Midbrain (tissue), 1 donor: ENCODE measurements at regions not wholly inside any gene's neighbourhood (a gene's known extent, or its start where the extent isn't known, plus 50 kb on each side); places are given as distances from the start of the nearest gene placed in this dataset.

Experiments
- DNase-seq: peaks from one replicate; lab custom pipeline; 2025; lab: John Stamatoyannopoulos, UW

- DNase-seq, result no peak
Measured at GRCh38 chr16:35170610-35171009, 1711.2 kb downstream of the TP53TG3F start.

GRCh38 chr16:35171106-35171505, 1711.7 kb downstream of the TP53TG3F start:
- DNase-seq, result no peak

GRCh38 chr16:35173295-35173694, 1713.9 kb downstream of the TP53TG3F start:
- no peak for DNase-seq

- no peak for DNase-seq
Measured at GRCh38 chr16:35174016-35174415, 1714.6 kb downstream of the TP53TG3F start.

GRCh38 chr16:35176449-35176848, 1717.0 kb downstream of the TP53TG3F start:
- no peak for DNase-seq

- DNase-seq, result no peak
Measured at GRCh38 chr16:35177851-35178250, 1718.4 kb downstream of the TP53TG3F start.

- DNase-seq, result no peak
Measured at GRCh38 chr16:35180970-35181369, 1721.6 kb downstream of the TP53TG3F start.

GRCh38 chr16:35181422-35182030, 1722.1 kb downstream of the TP53TG3F start:
- DNase-seq, result no peak

GRCh38 chr16:35182043-35182677, 1722.7 kb downstream of the TP53TG3F start:
- DNase-seq, result no peak

GRCh38 chr16:35182943-35183550, 1723.6 kb downstream of the TP53TG3F start:
- no peak for DNase-seq

- no peak for DNase-seq
Measured at GRCh38 chr16:35184356-35184870, 1725.0 kb downstream of the TP53TG3F start.

- DNase-seq, result no peak
Measured at GRCh38 chr16:35185366-35186044, 1726.1 kb downstream of the TP53TG3F start.

- no peak for DNase-seq
Measured at GRCh38 chr16:35186045-35186759, 1726.8 kb downstream of the TP53TG3F start.

- no peak for DNase-seq
Measured at GRCh38 chr16:35187665-35188225, 1728.3 kb downstream of the TP53TG3F start.

GRCh38 chr16:35188288-35189155, 1729.1 kb downstream of the TP53TG3F start:
- no peak for DNase-seq

GRCh38 chr16:35192993-35193392, 1733.6 kb downstream of the TP53TG3F start:
- no peak for DNase-seq

GRCh38 chr16:35193956-35194355, 1734.5 kb downstream of the TP53TG3F start:
- no peak for DNase-seq

- no peak for DNase-seq
Measured at GRCh38 chr16:35194681-35195080, 1735.3 kb downstream of the TP53TG3F start.

- no peak for DNase-seq
Measured at GRCh38 chr16:35195173-35195863, 1735.9 kb downstream of the TP53TG3F start.

GRCh38 chr16:35195864-35196216, 1736.4 kb downstream of the TP53TG3F start:
- no peak for DNase-seq
